ENCODE measurements at regions not wholly inside any gene's neighbourhood (a gene's known extent, or its start where the extent isn't known, plus 50 kb on each side); places are given as distances from the start of the nearest gene placed in this dataset.
"Not testable (repeated sequence)": the region's sequence is repeated elsewhere in the genome, so short reads cannot be mapped to it uniquely, and the experiment has no call there.

GRCh38 chr2:137913169-137913568 is 51.1 kb upstream of the HNMT start:
- H3K36me3 ChIP-seq (ENCODE audit: control insufficient read depth, insufficient read depth, low read length), result no peaks in the 10 kb centered on the region
- no peaks in the 10 kb centered on the region for H3K9me3 ChIP-seq (ENCODE audit: control insufficient read depth, low read length)
- no peaks in the 10 kb centered on the region for H3K79me2 ChIP-seq
- H3K9ac ChIP-seq, result no peak overlapping the region
- no peak overlapping the region for H2AFZ ChIP-seq
- H3K27ac ChIP-seq, result no peak overlapping the region
- TF ChIP-seq CTCF (IDR thresholded peaks at IDR 0.05), result no peak
- no peak overlapping the region for H3K4me3 ChIP-seq (ENCODE audit: low read depth, low read length)
- no peaks in the 10 kb centered on the region for H3K27me3 ChIP-seq (ENCODE audit: control insufficient read depth, insufficient read depth, low read length)
- no peak overlapping the region for H3K4me2 ChIP-seq (ENCODE audit: low read length)
- H3K4me1 ChIP-seq, result no peaks in the 10 kb centered on the region

- H3K27me3 ChIP-seq (ENCODE audit: control insufficient read depth, insufficient read depth, low read length); H3K27ac ChIP-seq; H3K4me1 ChIP-seq; H3K4me3 ChIP-seq (ENCODE audit: low read depth, low read length); H3K9me3 ChIP-seq (ENCODE audit: control insufficient read depth, low read length); H3K79me2 ChIP-seq; H3K9ac ChIP-seq; H3K4me2 ChIP-seq (ENCODE audit: low read length); H2AFZ ChIP-seq; H3K36me3 ChIP-seq (ENCODE audit: control insufficient read depth, insufficient read depth, low read length): not testable (repeated sequence)
Measured at GRCh38 chr2:137913648-137914047, 50.6 kb upstream of the HNMT start.

All from parathyroid adenoma (tissue), 2 donors.